Astrocyte (in vitro differentiated cells and primary cell): ENCODE measurements at regions not wholly inside any gene's neighbourhood (a gene's known extent, or its start where the extent isn't known, plus 50 kb on each side); places are given as distances from the start of the nearest gene placed in this dataset.

Experiments used
- DNase-seq: peaks from one replicate; pipeline ENCODE4 v3.0.0-alpha.2; 2010; ENCODE audit warnings: low read depth
- FAIRE-seq: peaks from 2 replicates; lab custom pipeline; 2011; peaks lifted over from hg19 to GRCh38; lab: Jason Lieb, UNC
- H2AFZ ChIP-seq: 2 replicates; pipeline ENCODE4 v1.6.0; 2012; ENCODE audit warnings: low read depth, low read length, inconsistent platforms
- H3K27ac ChIP-seq: 2 replicates; pipeline ENCODE4 v1.5.1; 2011; ENCODE audit warnings: low read depth, low read length, inconsistent platforms
- H3K27me3 ChIP-seq: 2 replicates; pipeline ENCODE4 v1.6.0; 2011; ENCODE audit warnings: low read length, inconsistent platforms; ENCODE audit not compliant: insufficient read depth
- H3K36me3 ChIP-seq: 2 replicates; pipeline ENCODE4 v1.5.1; 2011; ENCODE audit warnings: low read length, inconsistent platforms; ENCODE audit not compliant: insufficient read depth
- H3K4me1 ChIP-seq: 2 replicates; pipeline ENCODE4 v1.5.1; 2011; ENCODE audit warnings: low read length, inconsistent platforms; ENCODE audit not compliant: insufficient read depth
- H3K4me2 ChIP-seq: 2 replicates; pipeline ENCODE4 v1.6.0; 2012; ENCODE audit warnings: low read length, inconsistent platforms
- H3K4me3 ChIP-seq: 2 replicates; pipeline ENCODE4 v1.5.1; 2011; ENCODE audit warnings: low read depth, mild to moderate bottlenecking, low read length, inconsistent platforms; ENCODE audit not compliant: insufficient read depth
- H3K79me2 ChIP-seq: 2 replicates; pipeline ENCODE4 v1.6.0; 2012; ENCODE audit warnings: mild to moderate bottlenecking, low read length, inconsistent platforms; ENCODE audit not compliant: insufficient read depth
- H3K9ac ChIP-seq: 2 replicates; pipeline ENCODE4 v1.6.0; 2012; ENCODE audit warnings: mild to moderate bottlenecking, low read length, inconsistent platforms
- H3K9me3 ChIP-seq: 2 replicates; pipeline ENCODE4 v1.5.1; 2012; ENCODE audit warnings: low read depth, mild to moderate bottlenecking, low read length, inconsistent platforms; ENCODE audit not compliant: insufficient read depth
- H4K20me1 ChIP-seq: 2 replicates; pipeline ENCODE4 v1.6.0; 2012; ENCODE audit warnings: low read length, inconsistent platforms; ENCODE audit not compliant: insufficient read depth
- H3K27ac Mint-ChIP-seq: one replicate; pipeline ENCODE4 v1.8.0; 2021; ENCODE audit warnings: mild to moderate bottlenecking, mixed read lengths; ENCODE audit not compliant: unreplicated experiment
- H3K27me3 Mint-ChIP-seq: one replicate; pipeline ENCODE4 v1.8.0; 2021; ENCODE audit warnings: low read depth, mixed read lengths; ENCODE audit not compliant: unreplicated experiment
- H3K36me3 Mint-ChIP-seq: one replicate; pipeline ENCODE4 v1.8.0; 2021; ENCODE audit warnings: low read depth, mixed read lengths; ENCODE audit not compliant: unreplicated experiment
- H3K4me1 Mint-ChIP-seq: one replicate; pipeline ENCODE4 v1.8.0; 2021; ENCODE audit warnings: low read depth, mixed read lengths; ENCODE audit not compliant: unreplicated experiment
- H3K4me3 Mint-ChIP-seq: one replicate; pipeline ENCODE4 v1.8.0; 2021; ENCODE audit warnings: mild to moderate bottlenecking, moderate library complexity, mixed read lengths; ENCODE audit not compliant: unreplicated experiment
- H3K9me3 Mint-ChIP-seq: one replicate; pipeline ENCODE4 v1.8.0; 2021; ENCODE audit warnings: mild to moderate bottlenecking, mixed read lengths; ENCODE audit not compliant: unreplicated experiment
- EZH2 ChIP-seq: IDR thresholded peaks from 2 replicates; pipeline ENCODE4 v1.6.1; 2012; ENCODE audit warnings: mild to moderate bottlenecking, low read length, inconsistent platforms; ENCODE audit not compliant: insufficient read depth
- TF ChIP-seq, protein P1 (sequence below): IDR thresholded peaks from 2 replicates; pipeline ENCODE4 v1.5.1; 2011; ENCODE audit warnings: low read depth, mild to moderate bottlenecking, inconsistent platforms, low read length, moderate library complexity; ENCODE audit not compliant: insufficient read depth

DNA sequence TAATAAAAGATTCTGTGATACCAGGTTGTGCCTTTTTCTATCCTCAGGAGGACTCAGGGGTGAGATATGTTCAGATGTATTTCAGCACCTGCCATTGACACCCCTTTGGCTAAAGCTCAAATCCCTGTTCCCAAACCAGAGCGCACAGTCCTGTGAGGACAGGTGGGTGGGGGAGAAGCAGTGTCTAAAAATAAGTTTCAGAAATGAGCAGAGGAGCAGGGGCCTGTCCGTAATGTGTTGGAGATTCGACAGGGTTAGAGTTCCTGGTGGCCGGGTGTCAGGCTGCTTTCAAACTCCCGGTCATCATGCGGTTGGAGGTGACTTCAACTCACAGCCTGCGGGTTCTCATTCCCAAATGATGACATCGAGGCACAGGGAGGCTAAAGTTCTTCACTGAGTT is 211.5 kb downstream of the KLF6 start:
- Mint-ChIP-seq H3K9me3 (no peaks in the 10 kb centered on the region), H3K4me1 (peaks cover 5% of the 10 kb centered on the region), H3K27ac (no peak overlapping the region), H3K36me3 (no peaks in the 10 kb centered on the region), H3K4me3 (no peak overlapping the region), H3K27me3 (peaks cover 2% of the 10 kb centered on the region)
- H2AFZ ChIP-seq: no peak overlapping the region
- H3K9me3 ChIP-seq: no peaks in the 10 kb centered on the region
- H4K20me1 ChIP-seq: no peaks in the 10 kb centered on the region
- DNase-seq (no peak), FAIRE-seq (no peak)
- no peaks in the 10 kb centered on the region for H3K4me1 ChIP-seq
- H3K27ac ChIP-seq: no peak overlapping the region
- H3K4me2 ChIP-seq: no peak overlapping the region
- H3K4me3 ChIP-seq: no peak overlapping the region
- no peaks in the 10 kb centered on the region for H3K27me3 ChIP-seq
- H3K79me2 ChIP-seq: no peaks in the 10 kb centered on the region
- no peak overlapping the region for H3K9ac ChIP-seq
- H3K36me3 ChIP-seq: no peaks in the 10 kb centered on the region
- no peak for TF ChIP-seq EZH2
- TF ChIP-seq, protein P1, sequence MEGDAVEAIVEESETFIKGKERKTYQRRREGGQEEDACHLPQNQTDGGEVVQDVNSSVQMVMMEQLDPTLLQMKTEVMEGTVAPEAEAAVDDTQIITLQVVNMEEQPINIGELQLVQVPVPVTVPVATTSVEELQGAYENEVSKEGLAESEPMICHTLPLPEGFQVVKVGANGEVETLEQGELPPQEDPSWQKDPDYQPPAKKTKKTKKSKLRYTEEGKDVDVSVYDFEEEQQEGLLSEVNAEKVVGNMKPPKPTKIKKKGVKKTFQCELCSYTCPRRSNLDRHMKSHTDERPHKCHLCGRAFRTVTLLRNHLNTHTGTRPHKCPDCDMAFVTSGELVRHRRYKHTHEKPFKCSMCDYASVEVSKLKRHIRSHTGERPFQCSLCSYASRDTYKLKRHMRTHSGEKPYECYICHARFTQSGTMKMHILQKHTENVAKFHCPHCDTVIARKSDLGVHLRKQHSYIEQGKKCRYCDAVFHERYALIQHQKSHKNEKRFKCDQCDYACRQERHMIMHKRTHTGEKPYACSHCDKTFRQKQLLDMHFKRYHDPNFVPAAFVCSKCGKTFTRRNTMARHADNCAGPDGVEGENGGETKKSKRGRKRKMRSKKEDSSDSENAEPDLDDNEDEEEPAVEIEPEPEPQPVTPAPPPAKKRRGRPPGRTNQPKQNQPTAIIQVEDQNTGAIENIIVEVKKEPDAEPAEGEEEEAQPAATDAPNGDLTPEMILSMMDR: no peak

DNA sequence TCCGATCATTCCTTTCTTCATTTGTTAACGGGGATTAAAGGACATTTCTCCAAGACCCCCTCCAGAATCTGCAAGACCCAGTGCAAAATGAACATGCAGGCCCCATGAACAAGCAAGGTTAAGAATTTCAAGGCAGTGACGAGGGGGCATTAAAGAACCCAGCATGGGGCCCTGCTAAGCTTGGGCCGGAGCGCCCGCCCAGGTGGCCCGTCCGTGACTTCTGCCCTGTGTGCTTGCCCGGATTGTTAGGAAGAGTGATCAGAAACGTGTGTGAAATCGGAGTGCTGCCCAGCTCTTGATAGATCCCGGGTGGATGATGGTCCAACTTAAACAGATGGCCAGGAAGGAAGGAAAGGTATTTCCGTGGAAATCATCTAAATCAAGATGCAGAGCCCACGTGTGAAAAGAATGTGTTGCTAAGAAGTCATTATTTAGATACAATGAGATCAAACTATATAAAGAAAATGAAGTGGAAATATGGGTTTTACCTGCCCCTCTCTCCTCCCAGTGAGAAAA is 213.6 kb downstream of the KLF6 start:
- H2AFZ ChIP-seq: no peak overlapping the region
- H3K27me3 ChIP-seq: no peaks in the 10 kb centered on the region
- no peaks in the 10 kb centered on the region for H3K4me1 ChIP-seq
- no peak for TF ChIP-seq EZH2
- TF ChIP-seq, protein P1: no peak
- no peak overlapping the region for H3K27ac ChIP-seq
- Mint-ChIP-seq H3K27ac (no peak overlapping the region), H3K27me3 (peaks cover 4% of the 10 kb centered on the region), H3K36me3 (no peaks in the 10 kb centered on the region), H3K4me1 (no peaks in the 10 kb centered on the region), H3K4me3 (no peak overlapping the region), H3K9me3 (no peaks in the 10 kb centered on the region)
- H3K4me2 ChIP-seq: no peak overlapping the region
- FAIRE-seq (no peak), DNase-seq (no peak)
- no peaks in the 10 kb centered on the region for H3K9me3 ChIP-seq
- no peaks in the 10 kb centered on the region for H4K20me1 ChIP-seq
- no peak overlapping the region for H3K4me3 ChIP-seq
- H3K9ac ChIP-seq: no peak overlapping the region
- H3K79me2 ChIP-seq: no peaks in the 10 kb centered on the region
- no peaks in the 10 kb centered on the region for H3K36me3 ChIP-seq

DNA sequence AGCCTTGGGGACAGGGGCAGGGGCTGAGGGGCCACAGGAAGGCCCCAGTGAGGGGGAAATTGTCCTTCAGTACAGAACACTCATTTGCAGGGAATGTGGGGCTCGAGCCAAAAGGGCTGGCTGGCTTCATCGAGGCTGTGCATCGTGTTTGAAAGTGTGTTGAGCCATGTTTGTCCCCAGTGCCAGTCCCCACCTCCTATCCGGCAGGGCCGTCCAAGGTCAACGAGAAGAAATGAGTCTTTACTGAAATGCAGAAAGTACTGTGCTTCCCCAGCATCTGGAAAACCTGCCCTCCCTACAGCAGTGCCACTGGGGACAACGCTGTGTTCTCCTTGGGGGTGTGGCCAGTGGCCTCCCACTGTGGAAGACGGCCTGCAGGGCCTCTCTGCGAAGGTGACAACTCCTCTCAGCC is 214.1 kb downstream of the KLF6 start:
- no peak for TF ChIP-seq EZH2
- TF ChIP-seq, protein P1: no peak
- Histone ChIP-seq H3K27ac (no peak overlapping the region), H3K9ac (no peak overlapping the region), H2AFZ (no peak overlapping the region), H3K36me3 (no peaks in the 10 kb centered on the region), H3K79me2 (no peaks in the 10 kb centered on the region), H3K27me3 (no peaks in the 10 kb centered on the region), H3K4me1 (no peaks in the 10 kb centered on the region), H4K20me1 (no peaks in the 10 kb centered on the region), H3K4me3 (no peak overlapping the region), H3K4me2 (no peak overlapping the region), H3K9me3 (no peaks in the 10 kb centered on the region)
- Mint-ChIP-seq H3K36me3 (no peaks in the 10 kb centered on the region), H3K27ac (no peak overlapping the region), H3K9me3 (no peaks in the 10 kb centered on the region), H3K4me1 (no peaks in the 10 kb centered on the region), H3K4me3 (no peak overlapping the region), H3K27me3 (peaks cover 4% of the 10 kb centered on the region)
- DNase-seq (peak; percentile 3), FAIRE-seq (no peak)
